Ishikawa (cell line): ENCODE measurements at regions not wholly inside any gene's neighbourhood (a gene's known extent, or its start where the extent isn't known, plus 50 kb on each side); places are given as distances from the start of the nearest gene placed in this dataset.

Experiments
- CEBPB ChIP-seq: IDR thresholded peaks from 2 replicates; pipeline ENCODE4 v1.6.1; 2012
- CREB1 ChIP-seq: IDR thresholded peaks from 2 replicates; pipeline ENCODE4 v1.6.1; 2012; ENCODE audit warnings: low read depth
- EGR1 ChIP-seq: IDR thresholded peaks from 2 replicates; pipeline ENCODE4 v1.6.1; 2012
- EP300 ChIP-seq: IDR thresholded peaks from 2 replicates; pipeline ENCODE4 v1.6.1; 2012; ENCODE audit warnings: borderline replicate concordance
- FOXM1 ChIP-seq: IDR thresholded peaks from 2 replicates; pipeline ENCODE4 v1.6.1; 2012; ENCODE audit warnings: low read depth, borderline replicate concordance
- NFIC ChIP-seq: IDR thresholded peaks from 2 replicates; pipeline ENCODE4 v1.6.1; 2012
- RAD21 ChIP-seq: IDR thresholded peaks from 2 replicates; pipeline ENCODE4 v1.6.1; 2012; ENCODE audit warnings: low read depth
- TAF1 ChIP-seq: IDR thresholded peaks from 2 replicates; pipeline ENCODE4 v1.6.1; 2012; ENCODE audit warnings: low read depth, mild to moderate bottlenecking
- TCF12 ChIP-seq: IDR thresholded peaks from 2 replicates; pipeline ENCODE4 v1.6.1; 2012; ENCODE audit warnings: low read depth
- TEAD4 ChIP-seq: IDR thresholded peaks from 2 replicates; pipeline ENCODE4 v1.6.1; 2012
- YY1 ChIP-seq: IDR thresholded peaks from 2 replicates; pipeline ENCODE4 v1.6.1; 2012; ENCODE audit warnings: low read depth
- ZBTB7A ChIP-seq: IDR thresholded peaks from 2 replicates; pipeline ENCODE4 v1.6.1; 2012; ENCODE audit warnings: low read depth
- TF ChIP-seq, protein P1 (sequence below): IDR thresholded peaks from 2 replicates; pipeline ENCODE4 v1.6.1; 2012
- TF ChIP-seq, protein P2 (sequence below): IDR thresholded peaks from 2 replicates; pipeline ENCODE4 v1.6.1; 2012; ENCODE audit warnings: low read depth, mild to moderate bottlenecking
- TF ChIP-seq, protein P3 (sequence below): IDR thresholded peaks from 2 replicates; pipeline ENCODE4 v1.6.1; 2012

DNA sequence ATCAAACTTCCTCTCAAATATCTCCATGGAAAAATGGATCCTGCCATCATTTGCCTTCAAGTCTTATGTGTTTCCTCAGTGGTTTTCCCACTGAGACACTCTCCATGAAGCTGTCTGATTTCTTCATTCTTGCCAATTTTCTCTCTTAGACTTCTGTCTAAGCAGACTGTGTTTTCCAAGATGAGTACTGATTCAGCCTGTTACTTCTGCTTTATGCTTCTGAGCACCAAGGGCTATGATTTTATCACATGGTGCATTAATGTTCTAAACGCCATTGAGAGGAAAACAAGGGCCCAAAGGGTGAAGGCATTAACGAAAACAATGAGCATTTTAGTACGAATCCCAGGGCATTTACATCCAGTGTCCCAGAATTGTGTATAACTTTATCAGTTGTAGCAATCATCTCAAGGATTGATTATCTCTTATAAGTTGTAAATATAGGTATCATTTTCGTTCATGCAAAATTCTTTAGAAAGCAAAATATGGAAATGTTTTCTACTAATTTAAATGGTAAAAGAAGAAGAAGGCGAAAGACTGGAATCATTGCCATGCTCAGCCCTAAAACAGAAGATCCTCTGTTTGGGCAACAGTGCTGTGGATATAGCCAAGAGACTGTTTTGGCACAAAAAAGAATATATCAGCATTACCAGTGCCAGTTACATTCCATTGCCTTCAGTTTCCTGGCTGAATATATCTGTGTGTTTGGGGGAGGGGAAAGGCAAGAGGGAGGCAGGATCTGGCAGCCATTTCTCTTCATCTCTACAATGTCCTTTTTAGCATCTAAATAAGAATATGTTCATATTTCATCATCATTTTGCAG is 537.6 kb downstream of the ANXA1 start:
- no peak for TF ChIP-seq ZBTB7A

DNA sequence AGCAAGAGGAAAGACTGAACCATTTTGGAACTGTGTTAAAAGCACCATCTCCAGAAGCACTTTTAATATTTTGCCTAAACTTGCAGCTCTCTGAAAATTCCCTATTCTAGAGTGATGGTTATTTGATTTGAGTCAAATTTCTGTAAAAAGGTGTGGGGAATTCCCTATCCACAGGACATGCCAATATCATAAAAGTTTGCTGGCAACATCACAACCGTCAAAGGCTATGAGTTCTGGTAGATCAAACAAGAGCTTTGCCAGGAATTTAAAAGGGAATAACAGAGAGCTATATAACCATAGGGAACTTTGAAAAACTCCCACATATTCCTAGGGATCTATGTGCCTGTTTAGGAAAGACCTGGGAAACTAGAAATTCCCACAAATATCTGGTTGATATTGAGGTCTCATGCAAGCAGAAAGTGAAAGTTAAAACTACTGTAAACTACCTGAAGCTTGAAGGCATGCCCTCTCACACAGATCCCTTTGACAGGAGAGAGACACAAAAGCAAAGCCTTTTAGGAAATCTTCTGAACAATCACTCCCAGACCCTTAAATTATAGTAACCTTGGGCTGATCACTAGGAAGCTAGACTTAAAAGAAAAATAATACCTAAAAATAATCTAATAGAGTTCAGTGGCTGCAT is 549.9 kb downstream of the ANXA1 start:
- TF ChIP-seq, protein P1, sequence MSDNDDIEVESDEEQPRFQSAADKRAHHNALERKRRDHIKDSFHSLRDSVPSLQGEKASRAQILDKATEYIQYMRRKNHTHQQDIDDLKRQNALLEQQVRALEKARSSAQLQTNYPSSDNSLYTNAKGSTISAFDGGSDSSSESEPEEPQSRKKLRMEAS: no peak
- TF ChIP-seq CREB1 (no peak), TEAD4 (no peak), CEBPB (no peak), FOXM1 (no peak), ZBTB7A (no peak)
- TF ChIP-seq, protein P2, sequence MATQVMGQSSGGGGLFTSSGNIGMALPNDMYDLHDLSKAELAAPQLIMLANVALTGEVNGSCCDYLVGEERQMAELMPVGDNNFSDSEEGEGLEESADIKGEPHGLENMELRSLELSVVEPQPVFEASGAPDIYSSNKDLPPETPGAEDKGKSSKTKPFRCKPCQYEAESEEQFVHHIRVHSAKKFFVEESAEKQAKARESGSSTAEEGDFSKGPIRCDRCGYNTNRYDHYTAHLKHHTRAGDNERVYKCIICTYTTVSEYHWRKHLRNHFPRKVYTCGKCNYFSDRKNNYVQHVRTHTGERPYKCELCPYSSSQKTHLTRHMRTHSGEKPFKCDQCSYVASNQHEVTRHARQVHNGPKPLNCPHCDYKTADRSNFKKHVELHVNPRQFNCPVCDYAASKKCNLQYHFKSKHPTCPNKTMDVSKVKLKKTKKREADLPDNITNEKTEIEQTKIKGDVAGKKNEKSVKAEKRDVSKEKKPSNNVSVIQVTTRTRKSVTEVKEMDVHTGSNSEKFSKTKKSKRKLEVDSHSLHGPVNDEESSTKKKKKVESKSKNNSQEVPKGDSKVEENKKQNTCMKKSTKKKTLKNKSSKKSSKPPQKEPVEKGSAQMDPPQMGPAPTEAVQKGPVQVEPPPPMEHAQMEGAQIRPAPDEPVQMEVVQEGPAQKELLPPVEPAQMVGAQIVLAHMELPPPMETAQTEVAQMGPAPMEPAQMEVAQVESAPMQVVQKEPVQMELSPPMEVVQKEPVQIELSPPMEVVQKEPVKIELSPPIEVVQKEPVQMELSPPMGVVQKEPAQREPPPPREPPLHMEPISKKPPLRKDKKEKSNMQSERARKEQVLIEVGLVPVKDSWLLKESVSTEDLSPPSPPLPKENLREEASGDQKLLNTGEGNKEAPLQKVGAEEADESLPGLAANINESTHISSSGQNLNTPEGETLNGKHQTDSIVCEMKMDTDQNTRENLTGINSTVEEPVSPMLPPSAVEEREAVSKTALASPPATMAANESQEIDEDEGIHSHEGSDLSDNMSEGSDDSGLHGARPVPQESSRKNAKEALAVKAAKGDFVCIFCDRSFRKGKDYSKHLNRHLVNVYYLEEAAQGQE: no peak

DNA sequence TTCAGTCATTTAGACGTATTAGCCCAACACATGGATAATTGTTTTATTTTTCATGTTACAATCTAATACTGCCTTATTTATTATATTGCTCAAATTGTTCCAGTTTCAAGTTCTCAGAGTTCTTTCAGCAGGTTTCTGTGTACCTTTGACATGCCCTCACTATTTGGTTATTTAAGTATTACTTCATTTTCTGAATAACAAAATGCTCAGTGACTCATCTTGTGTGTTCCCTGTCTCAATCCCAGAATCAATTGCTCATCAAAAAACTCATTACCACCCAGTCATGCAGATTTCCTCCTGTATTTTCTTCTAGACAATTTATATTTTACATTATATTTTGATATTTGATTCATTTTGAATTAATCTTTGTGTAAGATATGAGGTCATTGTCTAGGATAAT is 562.6 kb downstream of the ANXA1 start:
- no peak for TF ChIP-seq YY1
- TF ChIP-seq NFIC: no peak
- TF ChIP-seq FOXM1: no peak
- no peak for TF ChIP-seq EP300

DNA sequence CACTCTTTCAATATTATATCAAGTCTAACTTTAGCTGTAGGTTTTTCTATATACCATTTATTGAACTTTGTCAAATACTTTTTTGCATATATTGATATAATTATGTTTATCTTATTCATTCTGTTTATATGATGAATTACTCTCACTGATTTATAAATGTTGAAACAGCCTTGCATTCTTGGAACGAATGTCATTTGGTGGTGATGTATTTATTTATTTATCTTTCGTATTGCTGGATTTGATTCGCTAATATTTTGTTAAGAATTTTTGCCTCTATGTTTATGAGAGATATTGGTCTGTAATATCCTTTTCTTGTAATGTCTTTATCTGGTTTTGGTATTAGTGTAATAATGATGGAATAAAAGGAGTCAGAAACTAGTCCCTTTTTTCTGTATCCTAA is 563.9 kb downstream of the ANXA1 start:
- TF ChIP-seq, protein P1: no peak
- no peak for TF ChIP-seq NFIC
- TF ChIP-seq EP300: no peak
- TF ChIP-seq TCF12: no peak
- TF ChIP-seq TAF1: no peak
- TF ChIP-seq CEBPB: no peak
- no peak for TF ChIP-seq CREB1
- no peak for TF ChIP-seq EGR1
- TF ChIP-seq, protein P3, sequence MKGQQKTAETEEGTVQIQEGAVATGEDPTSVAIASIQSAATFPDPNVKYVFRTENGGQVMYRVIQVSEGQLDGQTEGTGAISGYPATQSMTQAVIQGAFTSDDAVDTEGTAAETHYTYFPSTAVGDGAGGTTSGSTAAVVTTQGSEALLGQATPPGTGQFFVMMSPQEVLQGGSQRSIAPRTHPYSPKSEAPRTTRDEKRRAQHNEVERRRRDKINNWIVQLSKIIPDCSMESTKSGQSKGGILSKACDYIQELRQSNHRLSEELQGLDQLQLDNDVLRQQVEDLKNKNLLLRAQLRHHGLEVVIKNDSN: no peak
- no peak for TF ChIP-seq TEAD4

DNA sequence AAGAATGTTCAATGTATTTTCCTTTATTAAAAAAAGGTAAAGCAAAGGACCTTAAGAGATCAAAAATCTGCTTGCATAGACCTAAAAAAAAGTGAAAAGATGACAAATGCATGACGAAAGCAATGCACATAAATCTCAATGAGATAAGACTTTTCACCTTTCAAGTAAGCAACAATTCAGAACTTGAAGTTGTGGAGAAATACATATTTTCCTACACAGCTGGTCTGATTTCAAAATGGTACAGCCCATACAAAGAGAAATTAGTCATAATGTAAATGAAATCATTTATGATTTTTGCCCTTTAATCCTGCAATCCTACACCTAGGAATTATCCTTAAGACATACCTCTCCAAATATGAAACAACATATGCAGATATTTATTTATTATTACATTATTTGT is 568.0 kb downstream of the ANXA1 start:
- TF ChIP-seq NFIC (no peak), CREB1 (no peak), TCF12 (no peak), CEBPB (no peak), FOXM1 (no peak), EGR1 (no peak), RAD21 (no peak)
- TF ChIP-seq, protein P2: no peak

DNA sequence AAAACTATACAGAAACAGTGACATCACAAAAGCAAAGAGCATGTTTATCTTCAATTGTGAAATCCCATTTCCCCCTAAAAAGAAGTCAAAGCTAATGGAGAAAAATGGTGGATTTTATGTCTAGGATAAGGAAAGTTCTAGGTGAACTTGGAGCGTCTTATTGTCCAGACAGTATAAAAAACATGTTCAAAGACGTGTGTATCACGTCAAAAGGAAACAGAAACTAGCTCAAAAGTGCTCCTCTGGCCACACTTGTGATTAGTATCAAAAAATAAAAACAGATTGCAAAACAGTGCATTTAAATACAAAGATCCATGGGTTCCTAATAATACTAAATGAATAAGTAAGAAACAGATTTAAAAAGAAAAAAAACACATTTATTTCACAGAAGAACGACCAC is 568.9 kb downstream of the ANXA1 start:
- TF ChIP-seq TAF1: no peak

DNA sequence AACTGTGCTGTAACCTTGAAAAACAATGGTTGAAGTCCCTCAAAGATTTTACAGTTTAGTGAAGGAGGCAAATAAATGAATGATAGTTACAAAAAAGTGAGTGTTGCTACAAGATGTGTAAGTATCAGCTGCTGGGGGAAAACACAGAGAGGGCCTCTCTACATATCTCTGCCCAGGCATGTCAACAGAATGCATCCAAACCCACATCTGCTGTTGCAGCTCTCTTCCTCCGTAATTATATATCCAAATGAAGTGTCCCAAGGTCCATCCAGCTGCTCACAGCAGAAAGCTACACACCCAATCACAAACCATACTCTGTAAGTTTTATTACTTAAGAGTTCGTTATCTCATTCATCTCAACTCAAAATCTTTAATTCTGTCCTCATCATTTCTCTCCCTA is 584.6 kb downstream of the ANXA1 start:
- TF ChIP-seq RAD21 (no peak), YY1 (no peak), NFIC (no peak), ZBTB7A (no peak), CEBPB (no peak), EGR1 (no peak), FOXM1 (no peak), EP300 (no peak), TAF1 (no peak), CREB1 (no peak), TCF12 (no peak), TEAD4 (no peak)
- TF ChIP-seq, protein P1: no peak
- TF ChIP-seq, protein P3: no peak
- TF ChIP-seq, protein P2: no peak
